ENCODE measurements at regions not wholly inside any gene's neighbourhood (a gene's known extent, or its start where the extent isn't known, plus 50 kb on each side); places are given as distances from the start of the nearest gene placed in this dataset.

DNA sequence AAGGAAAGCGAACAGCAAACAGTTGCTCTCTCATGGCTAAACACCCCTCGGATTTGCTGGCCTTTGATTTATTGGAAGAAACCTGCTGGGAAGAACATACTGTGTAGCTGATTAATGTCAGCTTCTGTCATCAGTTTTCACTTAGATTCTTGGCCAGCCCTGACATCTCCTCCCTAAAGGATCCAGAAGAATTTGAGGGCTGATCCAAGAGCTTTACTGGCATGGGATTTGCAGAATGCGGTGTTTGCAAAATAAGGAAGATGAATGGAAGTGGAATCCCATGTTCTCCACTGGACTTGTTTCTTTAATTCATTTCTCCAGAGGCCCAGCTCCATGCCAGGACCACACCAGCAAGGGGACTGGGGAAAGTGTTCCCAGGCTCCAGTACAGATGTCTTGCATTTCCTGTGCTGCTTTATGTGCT is 80.5 kb downstream of the RDH14 start:
- Histone ChIP-seq H2AFZ (ENCODE audit: low read length) (no peak overlapping the region), H3K18ac (ENCODE audit: extremely low read depth, low read length) (no peak overlapping the region), H3K23ac (ENCODE audit: insufficient read length) (no peak overlapping the region), H3K4me1 (replicated peaks in 1 of 4; ENCODE audit: control insufficient read depth in 3 of 4, insufficient read depth in 4 of 4, low read length in 3 of 4) (no peaks in the 10 kb centered on the region), H4K91ac (replicated peaks; ENCODE audit: insufficient read length, low read length) (no peak overlapping the region), H4K5ac (ENCODE audit: insufficient read length, low read depth, low read length) (no peak overlapping the region), H3K56ac (replicated peaks; ENCODE audit: insufficient read length, low read depth, low read length) (no peak overlapping the region), H3K79me2 (ENCODE audit: control insufficient read depth in 1 of 2, insufficient read depth in 2 of 2, low read length in 2 of 2) (no peaks in the 10 kb centered on the region), H2BK120ac (replicated peaks; ENCODE audit: low read depth, low read length) (no peak overlapping the region), H3K79me1 (ENCODE audit: low read depth, low read length) (no peaks in the 10 kb centered on the region), H2BK15ac (ENCODE audit: low read length) (no peak overlapping the region), H3K9me3 (ENCODE audit: insufficient read depth in 2 of 2, low read depth in 1 of 2, low read length in 1 of 2) (no peaks in the 10 kb centered on the region), H3K27ac (ENCODE audit: low read depth, low read length) (no peak overlapping the region), H2BK20ac (ENCODE audit: low read length) (no peak overlapping the region), H2BK5ac (ENCODE audit: low read depth, low read length) (no peak overlapping the region), H3K4me2 (ENCODE audit: insufficient read depth in 1 of 2, low read depth in 2 of 2, low read length in 2 of 2) (no peak overlapping the region), H4K20me1 (replicated peaks in 1 of 2; ENCODE audit: control insufficient read depth in 1 of 2, insufficient read depth in 2 of 2, low read length in 2 of 2) (no peaks in the 10 kb centered on the region), H3K4me3 (ENCODE audit: extremely low read depth in 1 of 4, insufficient read depth in 2 of 4, low read depth in 3 of 4, low read length in 4 of 4) (no peak overlapping the region), H3K14ac (ENCODE audit: insufficient read length) (no peak overlapping the region), H3K23me2 (ENCODE audit: low read depth, low read length) (no peaks in the 10 kb centered on the region; the same call in 1 of the 2 replicates), H3K36me3 (ENCODE audit: control insufficient read depth in 2 of 4, insufficient read depth in 4 of 4, low read length in 3 of 4) (no peaks in the 10 kb centered on the region), H2BK12ac (ENCODE audit: low read depth, low read length) (no peak overlapping the region), H3K27me3 (replicated peaks in 1 of 4; ENCODE audit: control insufficient read depth in 3 of 4, extremely low read depth in 1 of 4, insufficient read depth in 3 of 4, low read length in 3 of 4) (no peaks in the 10 kb centered on the region), H2AK5ac (ENCODE audit: low read depth, low read length) (no peak overlapping the region), H3K4ac (replicated peaks; ENCODE audit: insufficient read length, low read depth, low read length) (no peak overlapping the region), H4K8ac (ENCODE audit: extremely low read depth, insufficient read depth, low read length) (no peak overlapping the region), H3K9ac (replicated peaks in 1 of 4; ENCODE audit: extremely low read depth in 1 of 4, low read depth in 3 of 4, low read length in 3 of 4) (no peak overlapping the region)
- WGBS, 2 experiments (ENCODE audit: extremely low coverage in 1 of 2, insufficient coverage in 1 of 2, insufficient read length in 1 of 2, insufficient replicate concordance in 2 of 2, low coverage in 1 of 2, low lambda C conversion rate in 2 of 2, missing lambda C conversion rate in 1 of 2), result 94% methylated on average over 3 of the region's 3 CpGs; no CpG with 5 or more reads in 1 of the 2 experiments
- FAIRE-seq (no peak), DNase-seq (ENCODE audit: low read depth in 1 of 2, low spot score in 2 of 2) (no peak)
- ChIA-PET CTCF (ENCODE audit: partially characterized antibody) (interaction anchor here (1.0 to 1.1 kb wide), 2 partner anchors 20 to 88 kb away, joined by 3 to 4 read pairs; no protein-coding TSS in a partner anchor), POLR2A (ENCODE audit: partially characterized antibody) (no interaction called here)
- no peak for TF ChIP-seq SP2 (IDR thresholded peaks at IDR 0.05; ENCODE audit: low read length)
- TF ChIP-seq CTBP2 (IDR thresholded peaks at IDR 0.05; ENCODE audit: borderline replicate concordance, insufficient read depth, insufficient read length, low read length), result no peak
- TF ChIP-seq, protein P1, sequence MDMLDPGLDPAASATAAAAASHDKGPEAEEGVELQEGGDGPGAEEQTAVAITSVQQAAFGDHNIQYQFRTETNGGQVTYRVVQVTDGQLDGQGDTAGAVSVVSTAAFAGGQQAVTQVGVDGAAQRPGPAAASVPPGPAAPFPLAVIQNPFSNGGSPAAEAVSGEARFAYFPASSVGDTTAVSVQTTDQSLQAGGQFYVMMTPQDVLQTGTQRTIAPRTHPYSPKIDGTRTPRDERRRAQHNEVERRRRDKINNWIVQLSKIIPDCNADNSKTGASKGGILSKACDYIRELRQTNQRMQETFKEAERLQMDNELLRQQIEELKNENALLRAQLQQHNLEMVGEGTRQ (IDR thresholded peaks at IDR 0.05; ENCODE audit: low read length), result no peak
